Trophoblast cell (in vitro differentiated cells and primary cell): ENCODE measurements at regions not wholly inside any gene's neighbourhood (a gene's known extent, or its start where the extent isn't known, plus 50 kb on each side); places are given as distances from the start of the nearest gene placed in this dataset.

ENCODE experiments used
- DNase-seq, 2 donors: peaks; one replicate each; pipeline ENCODE4 v3.0.0-alpha.2; 2016
- H2AFZ ChIP-seq: 2 replicates; pipeline ENCODE4 v1.6.1; 2013; ENCODE audit warnings: low read length, moderate library complexity, mild to moderate bottlenecking; ENCODE audit not compliant: insufficient read depth, poor library complexity
- H2AK5ac ChIP-seq: 2 replicates; pipeline ENCODE4 v1.6.1; 2013; ENCODE audit warnings: mild to moderate bottlenecking, low read length
- H2BK120ac ChIP-seq: 2 replicates; pipeline ENCODE4 v1.6.1; 2013; ENCODE audit warnings: low read length, mild to moderate bottlenecking, moderate library complexity; ENCODE audit not compliant: insufficient read depth, poor library complexity
- H2BK12ac ChIP-seq: 2 replicates; pipeline ENCODE4 v1.6.1; 2013; ENCODE audit warnings: mild to moderate bottlenecking, low read length, moderate library complexity
- H2BK5ac ChIP-seq: 2 replicates; pipeline ENCODE4 v1.6.1; 2013; ENCODE audit warnings: low read length, low read depth, moderate library complexity, mild to moderate bottlenecking; ENCODE audit not compliant: poor library complexity
- H3K14ac ChIP-seq: 2 replicates; pipeline ENCODE4 v1.6.1; 2013; ENCODE audit warnings: mild to moderate bottlenecking, low read length
- H3K18ac ChIP-seq: 2 replicates; pipeline ENCODE4 v1.6.1; 2013; ENCODE audit warnings: mild to moderate bottlenecking, low read length
- H3K23ac ChIP-seq: 2 replicates; pipeline ENCODE4 v1.6.1; 2013; ENCODE audit warnings: low read length
- H3K27ac ChIP-seq: 2 replicates; pipeline ENCODE4 v1.5.1; 2013; ENCODE audit warnings: low read depth, mild to moderate bottlenecking, inconsistent platforms, low read length, moderate library complexity
- H3K27me3 ChIP-seq: 2 replicates; pipeline ENCODE4 v1.6.1; 2013; ENCODE audit warnings: inconsistent platforms, mild to moderate bottlenecking, low read length, moderate library complexity; ENCODE audit not compliant: insufficient read depth
- H3K36me3 ChIP-seq, 2 experiments: 1 replicate in 1 of 2; 2 replicates in 1 of 2; pipeline ENCODE4 v1.6.1; 2013; ENCODE audit warnings: low read length in 2 of 2, mild to moderate bottlenecking in 2 of 2, moderate library complexity in 1 of 2; ENCODE audit not compliant: insufficient read depth in 2 of 2, control insufficient read depth in 1 of 2
- H3K4ac ChIP-seq: 2 replicates; pipeline ENCODE4 v1.6.1; 2013; ENCODE audit warnings: low read depth, mild to moderate bottlenecking, low read length, moderate library complexity
- H3K4me1 ChIP-seq, 2 experiments: 1 replicate in 1 of 2; 2 replicates in 1 of 2; pipeline ENCODE4 v1.6.1; 2013; ENCODE audit warnings: low read length in 2 of 2, mild to moderate bottlenecking in 2 of 2, moderate library complexity in 1 of 2; ENCODE audit not compliant: insufficient read depth in 2 of 2, control insufficient read depth in 1 of 2
- H3K4me2 ChIP-seq: 2 replicates; pipeline ENCODE4 v1.6.1; 2013; ENCODE audit warnings: inconsistent platforms, mild to moderate bottlenecking, low read length, moderate library complexity
- H3K4me3 ChIP-seq: 2 replicates; pipeline ENCODE4 v1.5.1; 2013; ENCODE audit warnings: mild to moderate bottlenecking, low read depth, low read length, inconsistent platforms
- H3K79me1 ChIP-seq: one replicate; pipeline ENCODE4 v1.6.1; 2013; ENCODE audit warnings: low read length
- H3K79me2 ChIP-seq: 2 replicates; pipeline ENCODE4 v1.6.1; 2013; ENCODE audit warnings: low read length, mild to moderate bottlenecking; ENCODE audit not compliant: control insufficient read depth, insufficient read depth, poor library complexity
- H3K9ac ChIP-seq: 2 replicates; pipeline ENCODE4 v1.6.1; 2013; ENCODE audit warnings: mild to moderate bottlenecking, low read length
- H3K9me3 ChIP-seq: 2 replicates; pipeline ENCODE4 v1.6.1; 2013; ENCODE audit warnings: low read depth, mild to moderate bottlenecking, control low read depth, inconsistent platforms, low read length; ENCODE audit not compliant: insufficient read depth
- H4K12ac ChIP-seq: 2 replicates; pipeline ENCODE4 v1.6.1; 2013; ENCODE audit warnings: low read depth, mild to moderate bottlenecking, low read length, moderate library complexity
- H4K8ac ChIP-seq: 2 replicates; pipeline ENCODE4 v1.6.1; 2013; ENCODE audit warnings: low read depth, mild to moderate bottlenecking, low read length, moderate library complexity
- H4K91ac ChIP-seq: one replicate; pipeline ENCODE4 v1.6.1; 2013; ENCODE audit warnings: low read depth, mild to moderate bottlenecking, low read length, moderate library complexity
- WGBS: extraction: QIAGEN DNeasy Blood & Tissue Kit; methylation state at CpG from one replicate; pipeline ENCODE4 v1.1.7; 2013; ENCODE audit warnings: missing lambda C conversion rate; ENCODE audit not compliant: insufficient read length, insufficient coverage; ENCODE audit errors: extremely low coverage; 5-methylcytosine and 5-hydroxymethylcytosine counted together

- H2BK5ac ChIP-seq, result no peak overlapping the region
- H4K91ac ChIP-seq, result no peak overlapping the region
- H3K9me3 ChIP-seq, result no peaks in the 10 kb centered on the region
- H2AK5ac ChIP-seq, result no peak overlapping the region
- H2AFZ ChIP-seq, result no peak overlapping the region
- peaks cover 0 to 2% of the 10 kb centered on the region in 2 experiments for H3K36me3 ChIP-seq
- no peak overlapping the region for H3K4me2 ChIP-seq
- H2BK12ac ChIP-seq, result no peak overlapping the region
- no peaks in the 10 kb centered on the region for H3K79me2 ChIP-seq
- H3K4me1 ChIP-seq, result peaks cover 0 to 2% of the 10 kb centered on the region in 2 experiments
- H4K8ac ChIP-seq, result no peak overlapping the region
- no peak overlapping the region for H3K9ac ChIP-seq
- no peak overlapping the region for H4K12ac ChIP-seq
- H3K27ac ChIP-seq, result no peak overlapping the region
- DNase-seq, result no peak
- H3K27me3 ChIP-seq, result no peaks in the 10 kb centered on the region
- no peak overlapping the region for H3K18ac ChIP-seq
- H3K14ac ChIP-seq, result no peak overlapping the region
- no peak overlapping the region for H3K4me3 ChIP-seq
- no peak overlapping the region for H3K23ac ChIP-seq
- no peak overlapping the region for H3K4ac ChIP-seq
- H3K79me1 ChIP-seq, result no peaks in the 10 kb centered on the region
- no peak overlapping the region for H2BK120ac ChIP-seq
These were observed 118.8 kb upstream of the STK17B start for GRCh38 chr2:196290136-196290535.

- no peak overlapping the region for H3K9ac ChIP-seq
- no peaks in the 10 kb centered on the region for H3K27me3 ChIP-seq
- H3K14ac ChIP-seq, result no peak overlapping the region
- H2BK120ac ChIP-seq, result no peak overlapping the region
- H3K27ac ChIP-seq, result no peak overlapping the region
- no peak overlapping the region for H3K4me3 ChIP-seq
- H2AFZ ChIP-seq, result no peak overlapping the region
- H3K36me3 ChIP-seq, result peaks cover 0 to 2% of the 10 kb centered on the region in 2 experiments
- no peaks in the 10 kb centered on the region for H3K79me1 ChIP-seq
- no CpG with 5 or more reads among the region's 1 CpG for WGBS
- no peak overlapping the region for H3K4ac ChIP-seq
- peaks cover 0 to 2% of the 10 kb centered on the region in 2 experiments for H3K4me1 ChIP-seq
- H3K23ac ChIP-seq, result no peak overlapping the region
- no peak overlapping the region for H3K4me2 ChIP-seq
- no peak overlapping the region for H4K8ac ChIP-seq
- no peak overlapping the region for H4K91ac ChIP-seq
- H2AK5ac ChIP-seq, result no peak overlapping the region
- H2BK12ac ChIP-seq, result no peak overlapping the region
- no peak for DNase-seq
- H4K12ac ChIP-seq, result no peak overlapping the region
- no peak overlapping the region for H2BK5ac ChIP-seq
- H3K9me3 ChIP-seq, result no peaks in the 10 kb centered on the region
- H3K18ac ChIP-seq, result no peak overlapping the region
- H3K79me2 ChIP-seq, result no peaks in the 10 kb centered on the region
These were observed 119.2 kb upstream of the STK17B start for GRCh38 chr2:196290569-196290968.

GRCh38 chr2:196291426-196291825 lies 120.0 kb upstream of the STK17B start:
- H3K9ac ChIP-seq, result no peak overlapping the region
- no peaks in the 10 kb centered on the region for H3K79me2 ChIP-seq
- H3K23ac ChIP-seq, result no peak overlapping the region
- no peak overlapping the region for H3K4me2 ChIP-seq
- peaks cover 0 to 2% of the 10 kb centered on the region in 2 experiments for H3K4me1 ChIP-seq
- no peak overlapping the region for H3K4ac ChIP-seq
- H4K91ac ChIP-seq, result no peak overlapping the region
- H4K8ac ChIP-seq, result no peak overlapping the region
- peak overlapping the region; percentile 54 for H4K12ac ChIP-seq
- H3K36me3 ChIP-seq, result peaks cover 0 to 2% of the 10 kb centered on the region in 2 experiments
- DNase-seq, result no peak
- H3K27ac ChIP-seq, result no peak overlapping the region
- peak overlapping the region; percentile 29 for H2AK5ac ChIP-seq
- H3K14ac ChIP-seq, result no peak overlapping the region
- no peaks in the 10 kb centered on the region for H3K9me3 ChIP-seq
- H2BK5ac ChIP-seq, result no peak overlapping the region
- no peaks in the 10 kb centered on the region for H3K79me1 ChIP-seq
- H3K27me3 ChIP-seq, result no peaks in the 10 kb centered on the region
- H3K18ac ChIP-seq, result no peak overlapping the region
- H2BK12ac ChIP-seq, result no peak overlapping the region
- H2AFZ ChIP-seq, result no peak overlapping the region
- WGBS, result no CpG with 5 or more reads among the region's 2 CpGs
- H3K4me3 ChIP-seq, result no peak overlapping the region
- H2BK120ac ChIP-seq, result no peak overlapping the region

GRCh38 chr2:196291873-196292800 lies 120.8 kb upstream of the STK17B start:
- no peak overlapping the region for H2AK5ac ChIP-seq
- no peak overlapping the region for H3K27ac ChIP-seq
- no peaks in the 10 kb centered on the region for H3K79me1 ChIP-seq
- no peak overlapping the region for H2AFZ ChIP-seq
- DNase-seq, result peak; percentile 58 to 62
- peaks cover 0 to 2% of the 10 kb centered on the region in 2 experiments for H3K36me3 ChIP-seq
- no CpG with 5 or more reads among the region's 16 CpGs for WGBS
- no peak overlapping the region for H4K8ac ChIP-seq
- no peak overlapping the region for H3K4ac ChIP-seq
- no peak overlapping the region for H4K12ac ChIP-seq
- no peak overlapping the region for H2BK120ac ChIP-seq
- H3K14ac ChIP-seq, result no peak overlapping the region
- H3K27me3 ChIP-seq, result no peaks in the 10 kb centered on the region
- H2BK12ac ChIP-seq, result no peak overlapping the region
- no peak overlapping the region for H3K4me3 ChIP-seq
- no peak overlapping the region for H2BK5ac ChIP-seq
- no peak overlapping the region for H3K4me2 ChIP-seq
- no peak overlapping the region for H4K91ac ChIP-seq
- peaks cover 0 to 2% of the 10 kb centered on the region in 2 experiments for H3K4me1 ChIP-seq
- no peak overlapping the region for H3K18ac ChIP-seq
- no peaks in the 10 kb centered on the region for H3K79me2 ChIP-seq
- H3K9ac ChIP-seq, result no peak overlapping the region
- no peaks in the 10 kb centered on the region for H3K9me3 ChIP-seq
- no peak overlapping the region for H3K23ac ChIP-seq
